OCI-LY7 (cell line): ENCODE measurements at regions not wholly inside any gene's neighbourhood (a gene's known extent, or its start where the extent isn't known, plus 50 kb on each side); places are given as distances from the start of the nearest gene placed in this dataset.

Experiments
- BruUV-seq: library from RNA; stranded (reverse); fragments of 400-500 nt; replicated peaks from 2 replicates; lab custom pipeline; 2021; lab: Mats Ljungman, UMichigan
- CTCF ChIA-PET: fragments of 300-600 bp; sonication (Branson Sonifier 250); formaldehyde crosslinking; loops from one replicate; lab custom pipeline; 2022; ENCODE audit warnings: antibody characterized with exemption; ENCODE audit not compliant: unreplicated experiment; lab: Charles Lee
- POLR2A ChIA-PET: fragments of 300-600 bp; sonication (Branson Sonifier 250); formaldehyde crosslinking; loops from one replicate; lab custom pipeline; 2022; ENCODE audit warnings: antibody characterized with exemption; lab: Charles Lee
- DNase-seq: peaks from one replicate; pipeline ENCODE4 v3.0.0-alpha.2; 2015; ENCODE audit warnings: low spot score
- H2AFZ ChIP-seq: fragments of 200-600 bp; sonication (generic), shearing (Covaris generic); 2 replicates; pipeline ENCODE4 v1.6.1; 2014; ENCODE audit warnings: mild to moderate bottlenecking, antibody characterized with exemption, low read length, moderate library complexity
- H3K27ac ChIP-seq: fragments of 200-600 bp; sonication (generic); 2 replicates; pipeline ENCODE4 v1.5.1; 2014; ENCODE audit warnings: mixed run types, low read depth, mild to moderate bottlenecking, moderate library complexity, low read length, inconsistent platforms; ENCODE audit not compliant: poor library complexity, severe bottlenecking
- H3K36me3 ChIP-seq: fragments of 200-600 bp; sonication (generic); 2 replicates; pipeline ENCODE4 v1.6.1; 2014; ENCODE audit warnings: mild to moderate bottlenecking, antibody characterized with exemption, low read length, moderate library complexity, mixed read lengths; ENCODE audit not compliant: insufficient read depth
- H3K4me1 ChIP-seq: fragments of 200-600 bp; sonication (generic); 2 replicates; pipeline ENCODE4 v1.5.1; 2014; ENCODE audit warnings: mild to moderate bottlenecking, low read length; ENCODE audit not compliant: insufficient read depth, poor library complexity, severe bottlenecking
- H3K4me2 ChIP-seq: fragments of 200-600 bp; sonication (generic); 2 replicates; pipeline ENCODE4 v1.6.1; 2014; ENCODE audit warnings: mild to moderate bottlenecking, low read length
- H3K4me3 ChIP-seq: fragments of 200-600 bp; sonication (generic); 2 replicates; pipeline ENCODE4 v1.5.1; 2014; ENCODE audit warnings: mild to moderate bottlenecking, low read depth, low read length; ENCODE audit not compliant: poor library complexity, severe bottlenecking
- H3K79me2 ChIP-seq: fragments of 200-600 bp; sonication (generic); 2 replicates; pipeline ENCODE4 v1.6.1; 2016; ENCODE audit warnings: low read depth, mild to moderate bottlenecking, low read length, moderate library complexity, mixed read lengths; ENCODE audit not compliant: insufficient read depth
- H3K9me2 ChIP-seq: fragments of 200-600 bp; sonication (generic); 2 replicates; pipeline ENCODE4 v1.6.1; 2016; ENCODE audit warnings: mild to moderate bottlenecking, low read length, mixed read lengths; ENCODE audit not compliant: insufficient read depth
- H3K9me3 ChIP-seq: fragments of 200-600 bp; sonication (generic); 2 replicates; pipeline ENCODE4 v1.6.1; 2014; ENCODE audit warnings: mild to moderate bottlenecking, mixed run types, low read length, mixed read lengths
- H4K20me1 ChIP-seq: fragments of 200-600 bp; sonication (generic); 2 replicates; pipeline ENCODE4 v1.6.1; 2014; ENCODE audit warnings: mild to moderate bottlenecking, antibody characterized with exemption, low read length, moderate library complexity, mixed read lengths; ENCODE audit not compliant: insufficient read depth
- CTCF ChIP-seq: fragments of 200-600 bp; sonication (generic); conservative IDR thresholded peaks from 2 replicates; pipeline ENCODE4 v1.5.1; 2014; ENCODE audit warnings: mild to moderate bottlenecking, antibody characterized with exemption, low read length, moderate library complexity, mixed read lengths
- EZH2phosphoT487 ChIP-seq: fragments of 200-600 bp; sonication (generic); IDR thresholded peaks from 2 replicates; pipeline ENCODE4 v1.6.1; 2018; ENCODE audit warnings: low read depth, borderline replicate concordance, mild to moderate bottlenecking, mixed run types, antibody characterized with exemption, low read length, moderate library complexity, mixed read lengths
- intact Hi-C: fragments of 100-400 bp; cut with micrococcal nuclease; formaldehyde crosslinking; loops from one replicate; pipeline ENCODE4 v1.10.0; 2022; ENCODE audit not compliant: unreplicated experiment

DNA sequence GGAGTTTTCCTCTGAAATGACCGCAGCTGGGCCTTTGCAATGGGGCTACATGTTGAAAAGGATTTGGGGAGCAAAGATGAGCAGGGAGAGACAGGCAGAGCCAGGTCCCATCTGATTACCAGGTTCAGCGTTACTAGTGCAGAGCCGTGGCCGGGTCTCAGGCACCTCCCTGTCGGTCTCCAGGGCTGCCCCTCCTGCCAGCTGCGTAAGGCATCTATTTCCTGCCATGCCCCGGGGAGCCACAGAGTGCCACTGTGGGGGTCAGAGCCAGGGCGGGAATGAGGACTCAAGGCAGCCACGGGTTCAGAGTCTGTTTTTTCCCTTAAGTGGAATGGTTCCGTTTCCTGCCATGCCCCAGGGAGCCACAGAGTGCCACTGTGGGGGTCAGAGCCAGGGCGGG, 382.6 kb upstream of the SHH start:
- Histone ChIP-seq H3K79me2 (no peaks in the 10 kb centered on the region), H3K9me3 (no peaks in the 10 kb centered on the region), H3K4me1 (no peaks in the 10 kb centered on the region), H3K9me2 (no peaks in the 10 kb centered on the region), H3K4me3 (no peak overlapping the region), H4K20me1 (no peaks in the 10 kb centered on the region), H3K4me2 (no peak overlapping the region), H3K27ac (no peak overlapping the region), H2AFZ (no peak overlapping the region), H3K36me3 (no peaks in the 10 kb centered on the region)
- CTCF ChIA-PET: no interaction called here
- POLR2A ChIA-PET: interaction anchor here (0.7 kb wide), 1 partner anchor 1668 kb away, joined by 5 read pairs; no protein-coding TSS in a partner anchor
- intact Hi-C loops: no loop called here
- no peak for DNase-seq
- no TSS peak for BruUV-seq
- TF ChIP-seq EZH2phosphoT487 (no peak), CTCF (no peak)

- no peak for DNase-seq
- no peaks in the 10 kb centered on the region for H4K20me1 ChIP-seq
- H3K4me1 ChIP-seq: no peaks in the 10 kb centered on the region
- POLR2A ChIA-PET: interaction anchor here (0.6 kb wide), 1 partner anchor 388 kb away, joined by 3 read pairs; no protein-coding TSS in a partner anchor
- BruUV-seq: no TSS peak
- intact Hi-C loops: no loop called here
- no peaks in the 10 kb centered on the region for H3K36me3 ChIP-seq
- H3K9me2 ChIP-seq: no peaks in the 10 kb centered on the region
- no peak overlapping the region for H3K4me3 ChIP-seq
- H3K79me2 ChIP-seq: no peaks in the 10 kb centered on the region
- no peak overlapping the region for H3K4me2 ChIP-seq
- CTCF ChIA-PET: no interaction called here
- no peak for TF ChIP-seq EZH2phosphoT487
- TF ChIP-seq CTCF: no peak
- no peak overlapping the region for H2AFZ ChIP-seq
- H3K27ac ChIP-seq: no peak overlapping the region
- H3K9me3 ChIP-seq: no peaks in the 10 kb centered on the region
Measured at GRCh38 chr7:156192921-156193320, 380.7 kb upstream of the SHH start.

DNA sequence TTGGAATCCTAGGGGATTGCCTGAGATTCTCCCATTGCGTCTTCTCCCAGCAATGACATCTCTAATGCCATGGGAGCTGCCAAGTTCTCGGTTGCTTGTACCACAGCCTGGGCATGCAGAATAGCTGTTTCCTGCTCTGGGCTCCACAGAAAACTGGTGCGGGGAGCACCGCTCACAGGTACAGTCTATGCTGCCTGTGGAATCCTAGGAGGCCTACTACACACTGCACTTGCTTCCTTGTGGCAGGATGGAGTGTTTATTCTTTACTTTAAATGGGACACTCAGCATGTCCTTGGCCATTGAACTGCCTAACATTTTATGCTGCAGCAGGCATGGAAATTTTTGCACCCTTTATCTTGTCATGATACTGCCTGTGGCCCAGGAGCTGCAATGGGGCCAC, 378.8 kb upstream of the SHH start:
- ChIA-PET CTCF (no interaction called here), POLR2A (no interaction called here)
- no peaks in the 10 kb centered on the region for H3K9me3 ChIP-seq
- BruUV-seq: no TSS peak
- H3K9me2 ChIP-seq: no peaks in the 10 kb centered on the region
- H2AFZ ChIP-seq: no peak overlapping the region
- no peaks in the 10 kb centered on the region for H3K4me1 ChIP-seq
- H3K36me3 ChIP-seq: no peaks in the 10 kb centered on the region
- TF ChIP-seq EZH2phosphoT487: no peak
- no peak for TF ChIP-seq CTCF
- intact Hi-C loops: no loop called here
- no peak for DNase-seq
- no peaks in the 10 kb centered on the region for H3K79me2 ChIP-seq
- no peak overlapping the region for H3K27ac ChIP-seq
- H4K20me1 ChIP-seq: no peaks in the 10 kb centered on the region
- H3K4me3 ChIP-seq: no peak overlapping the region
- H3K4me2 ChIP-seq: no peak overlapping the region
